Keratinocyte (primary cell): ENCODE measurements at regions not wholly inside any gene's neighbourhood (a gene's known extent, or its start where the extent isn't known, plus 50 kb on each side); places are given as distances from the start of the nearest gene placed in this dataset.
"Not testable (repeated sequence)": the region's sequence is repeated elsewhere in the genome, so short reads cannot be mapped to it uniquely, and the experiment has no call there.

Experiments used
- DNase-seq: peaks from one replicate; pipeline ENCODE4 v3.0.0-alpha.2; 2011; ENCODE audit warnings: low read depth, missing footprints, low spot score
- FAIRE-seq: peaks from 2 replicates; lab custom pipeline; 2011; peaks lifted over from hg19 to GRCh38; lab: Jason Lieb, UNC
- H2AFZ ChIP-seq: 2 replicates; pipeline ENCODE4 v1.6.0; 2012; ENCODE audit warnings: low read length, control low read depth, inconsistent platforms; ENCODE audit not compliant: control insufficient read depth
- H3K27ac ChIP-seq: 2 replicates; pipeline ENCODE4 v1.5.1; 2011; ENCODE audit warnings: low read length; ENCODE audit not compliant: control insufficient read depth, insufficient read depth
- H3K27me3 ChIP-seq: 3 replicates; pipeline ENCODE4 v1.6.0; 2011; ENCODE audit warnings: low read length; ENCODE audit not compliant: control insufficient read depth, insufficient read depth; ENCODE audit errors: extremely low read depth
- H3K36me3 ChIP-seq, 2 experiments: 2 replicates in 1 of 2; 3 replicates in 1 of 2; pipeline ENCODE4 v1.5.1; 2011; ENCODE audit warnings: low read length in 2 of 2, mild to moderate bottlenecking in 1 of 2; ENCODE audit not compliant: control insufficient read depth in 2 of 2, insufficient read depth in 2 of 2; ENCODE audit errors: extremely low read depth in 1 of 2
- H3K4me1 ChIP-seq: 3 replicates; pipeline ENCODE4 v1.5.1; 2011; ENCODE audit warnings: low read length; ENCODE audit not compliant: control insufficient read depth, insufficient read depth; ENCODE audit errors: extremely low read depth
- H3K4me2 ChIP-seq: 3 replicates; pipeline ENCODE4 v1.6.0; 2011; ENCODE audit warnings: low read depth, low read length; ENCODE audit not compliant: control insufficient read depth, insufficient read depth; ENCODE audit errors: extremely low read depth
- H3K4me3 ChIP-seq, 3 experiments: fragments of 200-600 bp in 1 of 3; sonication (generic) in 1 of 3; 2 replicates in 2 of 3; 3 replicates in 1 of 3; pipeline ENCODE4 v1.5.1; 2011 to 2016; ENCODE audit warnings: low read length in 3 of 3, mild to moderate bottlenecking in 3 of 3, control low read depth in 2 of 3, inconsistent platforms in 1 of 3, low read depth in 1 of 3, mixed read lengths in 1 of 3, mixed run types in 1 of 3, moderate library complexity in 1 of 3; ENCODE audit not compliant: control insufficient read depth in 2 of 3, insufficient read depth in 2 of 3; ENCODE audit errors: extremely low read depth in 1 of 3
- H3K79me2 ChIP-seq: 2 replicates; pipeline ENCODE4 v1.6.0; 2012; ENCODE audit warnings: low read length; ENCODE audit not compliant: control insufficient read depth, insufficient read depth
- H3K9ac ChIP-seq: 3 replicates; pipeline ENCODE4 v1.6.0; 2011; ENCODE audit warnings: low read length; ENCODE audit not compliant: control insufficient read depth, insufficient read depth; ENCODE audit errors: extremely low read depth
- H3K9me1 ChIP-seq: 3 replicates; pipeline ENCODE4 v1.6.0; 2011; ENCODE audit warnings: low read length; ENCODE audit not compliant: control insufficient read depth, insufficient read depth; ENCODE audit errors: extremely low read depth
- H3K9me3 ChIP-seq: 2 replicates; pipeline ENCODE4 v1.5.1; 2012; ENCODE audit warnings: low read depth, low read length; ENCODE audit not compliant: control insufficient read depth
- H4K20me1 ChIP-seq: 3 replicates; pipeline ENCODE4 v1.6.0; 2011; ENCODE audit warnings: low read length; ENCODE audit not compliant: control insufficient read depth, insufficient read depth; ENCODE audit errors: extremely low read depth
- CTCF ChIP-seq, 3 experiments: IDR thresholded peaks in 1 of 3; conservative IDR thresholded peaks in 1 of 3; optimal IDR thresholded peaks in 1 of 3; 2 replicates in 2 of 3; 3 replicates in 1 of 3; pipeline versions ENCODE3 to v1.5.1; 2011; ENCODE audit warnings: low read length in 3 of 3, mild to moderate bottlenecking in 3 of 3, moderate library complexity in 2 of 3, control low read depth in 1 of 3, inconsistent platforms in 1 of 3; ENCODE audit not compliant: insufficient read depth in 2 of 3; ENCODE audit errors: extremely low read depth in 1 of 3
- EZH2 ChIP-seq: IDR thresholded peaks from one replicate; pipeline ENCODE4 v1.6.1; 2012; ENCODE audit warnings: inconsistent platforms, mild to moderate bottlenecking, low read length, moderate library complexity
- dilution Hi-C: fragments of 300-500 bp; cut with MboI; formaldehyde crosslinking; loops from one replicate; pipeline ENCODE4 v1.7.0; 2020; ENCODE audit warnings: low sequenced_read_pairs; ENCODE audit not compliant: extremely low pct_ligation_motif_present

GRCh38 chr12:42024495-42024830 lies 120.2 kb downstream of the GXYLT1 start:
- FAIRE-seq, result no peak
- Histone ChIP-seq H3K36me3 (no peaks in the 10 kb centered on the region), H3K27me3 (no peaks in the 10 kb centered on the region), H3K9ac (no peak overlapping the region), H3K27ac (no peak overlapping the region), H2AFZ (no peak overlapping the region), H3K4me1 (peaks cover 6% of the 10 kb centered on the region), H3K4me3 (no peak overlapping the region), H3K79me2 (no peaks in the 10 kb centered on the region), H4K20me1 (no peaks in the 10 kb centered on the region), H3K9me3 (no peaks in the 10 kb centered on the region), H3K9me1 (no peaks in the 10 kb centered on the region), H3K4me2 (peak overlapping the region; percentile 94)
- dilution Hi-C loops, result no loop called here
- TF ChIP-seq EZH2, result no peak
- TF ChIP-seq CTCF (optimal IDR thresholded peaks at IDR 0.05 in 1 of 3, IDR thresholded peaks at IDR 0.05 in 1 of 3, conservative IDR thresholded peaks at IDR 0.05 in 1 of 3; ENCODE audit: extremely low read depth in 1 of 3, insufficient read depth in 2 of 3, low read length in 3 of 3), result no peak
- DNase-seq, result no peak

- dilution Hi-C loops, result no loop called here
- Histone ChIP-seq H2AFZ (peak overlapping the region; percentile 84), H3K4me1 (peaks cover 6% of the 10 kb centered on the region), H3K27ac (no peak overlapping the region), H3K36me3 (no peaks in the 10 kb centered on the region), H3K4me3 (peak overlapping the region in 2 of 3 experiments; percentile 48), H3K79me2 (no peaks in the 10 kb centered on the region), H3K27me3 (no peaks in the 10 kb centered on the region), H3K4me2 (peak overlapping the region; percentile 94), H3K9ac (peak overlapping the region; percentile 6), H3K9me1 (no peaks in the 10 kb centered on the region), H3K9me3 (no peaks in the 10 kb centered on the region), H4K20me1 (no peaks in the 10 kb centered on the region)
- TF ChIP-seq EZH2 (no peak), CTCF (optimal IDR thresholded peaks at IDR 0.05 in 1 of 3, IDR thresholded peaks at IDR 0.05 in 1 of 3, conservative IDR thresholded peaks at IDR 0.05 in 1 of 3; ENCODE audit: extremely low read depth in 1 of 3, insufficient read depth in 2 of 3, low read length in 3 of 3) (peak; percentile 92 to 98 (median 96))
- FAIRE-seq (peak; percentile 36), DNase-seq (no peak)
These were observed 120.8 kb downstream of the GXYLT1 start for GRCh38 chr12:42023733-42024494.

- H3K4me2 ChIP-seq, H3K27ac ChIP-seq, H3K36me3 ChIP-seq, H3K4me3 ChIP-seq, H3K9ac ChIP-seq, H3K9me1 ChIP-seq, H3K79me2 ChIP-seq, H2AFZ ChIP-seq, H3K4me1 ChIP-seq, FAIRE-seq, H3K27me3 ChIP-seq, dilution Hi-C loops, H3K9me3 ChIP-seq, H4K20me1 ChIP-seq, DNase-seq: not testable (repeated sequence)
These were observed 122.7 kb downstream of the GXYLT1 start for GRCh38 chr12:42021937-42022336.
